Neuron (in vitro differentiated cells): ENCODE measurements at regions not wholly inside any gene's neighbourhood (a gene's known extent, or its start where the extent isn't known, plus 50 kb on each side); places are given as distances from the start of the nearest gene placed in this dataset.
"Not testable (repeated sequence)": the region's sequence is repeated elsewhere in the genome, so short reads cannot be mapped to it uniquely, and the experiment has no call there.

Source experiments
- H2AFZ ChIP-seq: one replicate; pipeline ENCODE4 v1.6.1; 2013; ENCODE audit warnings: low read depth, mild to moderate bottlenecking, inconsistent platforms, low read length, moderate library complexity
- H3K27me3 ChIP-seq: one replicate; pipeline ENCODE4 v1.6.1; 2013; ENCODE audit warnings: low read length; ENCODE audit not compliant: insufficient read depth
- H3K36me3 ChIP-seq: one replicate; pipeline ENCODE4 v1.6.1; 2013; ENCODE audit warnings: low read length; ENCODE audit not compliant: insufficient read depth
- H3K4me1 ChIP-seq: one replicate; pipeline ENCODE4 v1.6.1; 2013; ENCODE audit warnings: low read length; ENCODE audit not compliant: insufficient read depth
- H3K4me3 ChIP-seq: 2 replicates; pipeline ENCODE4 v1.5.1; 2013; ENCODE audit warnings: mild to moderate bottlenecking, low read length, moderate library complexity
- H3K9me3 ChIP-seq: one replicate; pipeline ENCODE4 v1.6.1; 2013; ENCODE audit warnings: low read length

DNA sequence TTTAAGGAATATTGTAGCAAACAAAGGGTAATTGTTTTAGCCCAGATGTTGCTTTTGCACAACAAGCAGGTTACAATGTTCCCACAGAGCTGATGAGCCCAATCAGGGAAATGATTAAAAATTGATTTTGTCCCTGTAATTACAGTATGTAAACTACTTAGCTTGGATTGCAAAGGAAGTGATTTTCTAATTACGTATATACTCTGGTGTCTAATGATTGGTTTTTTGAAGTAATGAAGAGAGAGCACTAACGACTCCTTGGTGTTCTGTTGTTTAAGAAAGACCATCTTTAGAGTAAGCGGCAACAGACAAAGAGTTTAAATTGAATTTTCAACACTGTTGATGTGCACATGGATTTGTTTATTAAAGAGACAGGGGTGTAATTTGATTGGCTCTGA lies 95.3 kb upstream of the ZNF536 start:
- H3K4me3 ChIP-seq, result no peak overlapping the region
- H3K36me3 ChIP-seq, result peaks cover 13% of the 10 kb centered on the region
- H2AFZ ChIP-seq, result no peak overlapping the region
- peaks cover 17% of the 10 kb centered on the region for H3K9me3 ChIP-seq
- H3K27me3 ChIP-seq, result no peaks in the 10 kb centered on the region
- peaks cover 28% of the 10 kb centered on the region for H3K4me1 ChIP-seq

DNA sequence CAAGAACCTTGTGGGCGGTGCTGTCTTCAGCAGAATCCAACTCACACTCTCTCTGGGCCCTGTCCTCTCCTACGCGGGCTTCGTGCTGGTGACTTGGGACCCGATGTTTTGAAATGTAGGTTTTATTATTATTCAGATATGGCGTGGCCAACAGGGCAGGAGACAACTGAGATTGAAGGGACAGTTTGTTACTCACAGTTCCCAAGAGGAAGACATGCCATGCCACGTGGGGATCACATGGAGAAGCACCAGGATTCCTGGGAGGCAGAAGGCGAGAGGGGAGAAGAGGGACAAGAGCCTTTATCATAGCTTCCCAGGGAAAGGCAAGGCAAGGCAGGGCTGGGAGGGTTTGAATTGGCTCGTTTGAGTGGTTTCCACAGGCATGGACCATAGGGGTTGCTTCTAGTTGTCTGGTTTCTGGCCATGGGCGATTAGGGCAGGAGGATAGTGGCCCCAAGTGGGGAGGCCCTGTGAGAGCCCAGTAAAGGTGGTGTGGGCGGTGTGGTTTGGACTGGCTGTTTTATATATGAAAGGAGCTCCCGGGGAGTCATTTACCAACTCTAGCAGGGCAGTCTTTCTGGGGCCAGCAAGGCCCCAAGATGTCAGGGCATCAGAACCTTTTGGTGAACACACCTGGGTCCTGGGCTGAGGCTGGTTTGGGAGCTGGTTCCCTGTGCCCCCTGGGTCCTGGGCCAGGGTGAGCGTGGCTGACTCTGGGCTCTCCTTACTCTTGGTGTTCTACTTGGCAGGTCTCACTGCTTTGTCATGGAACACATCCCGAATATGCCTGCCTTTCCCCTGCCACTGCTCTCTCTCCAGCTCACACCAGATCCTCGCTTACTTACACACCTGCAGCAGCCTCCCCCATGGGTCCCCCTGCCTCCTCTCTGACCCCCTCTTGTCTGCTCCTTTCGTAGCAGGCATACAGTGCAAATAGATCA lies 94.0 kb upstream of the ZNF536 start:
- Histone ChIP-seq H3K36me3 (peaks cover 8% of the 10 kb centered on the region), H3K27me3 (no peaks in the 10 kb centered on the region), H3K9me3 (peaks cover 7% of the 10 kb centered on the region), H2AFZ (no peak overlapping the region), H3K4me3 (no peak overlapping the region), H3K4me1 (peaks cover 34% of the 10 kb centered on the region)

DNA sequence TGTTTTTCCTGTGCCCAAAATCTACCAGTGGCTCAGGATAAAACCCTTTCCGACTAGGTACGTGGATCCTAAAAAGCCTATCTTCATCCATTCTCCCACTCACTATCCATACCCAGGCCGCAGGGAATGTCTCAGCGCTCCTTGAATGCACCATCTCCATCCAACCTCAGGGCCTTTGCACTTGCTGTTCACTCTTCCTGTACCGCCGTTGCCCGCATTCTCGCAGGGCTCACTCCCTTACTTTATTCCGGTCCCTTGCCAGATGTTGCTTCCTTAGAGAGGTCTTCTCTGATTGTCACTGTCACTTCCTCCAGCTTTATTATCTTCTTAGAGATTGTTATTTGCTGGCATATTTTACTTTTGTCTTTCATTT lies 93.3 kb upstream of the ZNF536 start:
- Histone ChIP-seq H2AFZ (no peak overlapping the region), H3K4me1 (peaks cover 34% of the 10 kb centered on the region)

DNA sequence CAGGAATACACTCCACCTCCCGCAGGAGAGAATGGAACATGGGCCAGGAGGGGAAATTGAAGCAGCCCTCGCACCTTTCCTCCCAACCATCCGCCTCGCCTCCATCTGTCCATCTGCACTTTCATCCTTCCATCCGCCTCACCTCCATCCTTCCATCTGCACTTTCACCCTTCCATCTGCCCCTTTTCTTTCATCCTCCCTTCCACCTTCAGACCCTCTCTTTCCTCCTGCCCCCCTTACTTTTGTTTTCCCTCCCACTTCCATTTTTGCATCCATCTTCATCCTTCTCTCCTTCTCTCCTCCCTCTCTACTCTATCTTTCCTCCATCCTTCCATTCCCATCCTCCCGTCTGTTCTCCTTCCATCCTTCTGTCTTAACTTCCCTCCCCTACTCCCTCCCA lies 92.2 kb upstream of the ZNF536 start:
- Histone ChIP-seq H3K4me3 (no peak overlapping the region), H2AFZ (no peak overlapping the region), H3K4me1 (peaks cover 34% of the 10 kb centered on the region), H3K27me3 (no peaks in the 10 kb centered on the region), H3K36me3 (peaks cover 11% of the 10 kb centered on the region), H3K9me3 (no peaks in the 10 kb centered on the region)

More for the DNA sequence above, 93.3 kb upstream of the ZNF536 start:
- Histone ChIP-seq H3K36me3 (peaks cover 9% of the 10 kb centered on the region), H3K9me3 (peaks cover 4% of the 10 kb centered on the region), H3K4me3 (no peak overlapping the region), H3K27me3 (no peaks in the 10 kb centered on the region)

DNA sequence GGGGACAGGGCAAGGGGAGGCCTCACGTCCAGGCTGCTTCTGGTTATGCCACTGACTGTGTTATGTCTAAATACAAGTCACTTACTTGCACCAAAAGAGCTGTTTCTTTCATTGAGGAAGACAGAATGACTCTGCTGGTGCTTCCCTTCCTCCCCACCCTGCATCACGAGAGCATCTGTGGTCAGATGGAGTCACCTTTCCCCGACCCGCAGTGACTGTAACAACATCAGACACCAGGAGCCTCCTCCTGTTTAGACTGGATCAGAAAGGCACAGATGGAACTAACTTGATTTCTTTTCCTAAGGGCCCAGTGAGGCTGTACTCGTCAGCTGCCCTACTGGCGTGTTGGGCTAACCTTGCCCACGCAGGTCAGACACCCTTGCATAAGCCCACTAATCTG lies 90.3 kb upstream of the ZNF536 start:
- Histone ChIP-seq H3K4me1 (peaks cover 27% of the 10 kb centered on the region), H2AFZ (no peak overlapping the region), H3K9me3 (no peaks in the 10 kb centered on the region), H3K36me3 (peaks cover 10% of the 10 kb centered on the region), H3K27me3 (no peaks in the 10 kb centered on the region), H3K4me3 (no peak overlapping the region)

DNA sequence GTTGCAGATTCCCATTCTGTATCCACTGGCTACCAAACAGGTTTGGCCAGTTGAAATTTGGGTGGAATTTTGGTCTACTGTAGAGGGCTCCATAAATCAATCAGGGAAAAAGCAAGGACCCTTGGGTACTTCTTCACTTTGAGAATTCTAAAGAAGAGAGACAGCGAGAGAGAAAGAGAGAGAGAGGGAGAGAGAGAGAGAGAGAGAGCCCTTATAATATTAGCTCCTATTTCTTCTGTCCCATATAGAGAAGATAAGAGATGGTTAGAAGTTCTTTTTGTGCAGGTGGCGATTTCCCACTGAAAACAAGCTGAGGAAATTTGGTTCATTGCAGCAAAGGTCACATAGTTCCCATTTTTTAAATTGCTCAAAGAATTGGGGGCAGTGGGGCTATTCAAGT lies 88.6 kb upstream of the ZNF536 start:
- no peaks in the 10 kb centered on the region for H3K9me3 ChIP-seq
- H3K27me3 ChIP-seq, result no peaks in the 10 kb centered on the region
- peaks cover 17% of the 10 kb centered on the region for H3K36me3 ChIP-seq
- H3K4me3 ChIP-seq, result no peak overlapping the region
- H2AFZ ChIP-seq, result no peak overlapping the region
- peaks cover 27% of the 10 kb centered on the region for H3K4me1 ChIP-seq

DNA sequence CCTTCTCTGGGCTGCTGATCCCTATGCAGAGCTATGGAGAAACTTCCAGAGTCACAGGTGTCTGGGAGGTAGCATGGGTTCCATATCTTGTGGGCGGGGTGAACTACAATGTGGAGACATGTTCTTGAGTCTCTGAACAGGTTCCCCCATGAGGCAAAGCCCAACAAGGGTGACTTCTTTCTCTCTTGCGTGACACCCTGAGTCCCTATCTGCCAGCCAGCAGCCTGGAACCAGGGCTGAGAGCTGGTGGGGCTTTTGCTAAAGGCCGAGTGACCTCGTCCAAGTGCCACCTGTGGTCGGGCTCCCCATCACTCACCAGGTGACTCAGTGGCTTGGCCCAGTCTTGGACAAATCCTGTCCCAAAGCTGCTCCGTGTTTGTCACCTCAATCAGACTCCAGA lies 88.0 kb upstream of the ZNF536 start:
- Histone ChIP-seq H3K36me3 (peaks cover 19% of the 10 kb centered on the region), H3K27me3 (no peaks in the 10 kb centered on the region), H3K4me3 (no peak overlapping the region), H3K9me3 (no peaks in the 10 kb centered on the region), H3K4me1 (peaks cover 27% of the 10 kb centered on the region), H2AFZ (no peak overlapping the region)

DNA sequence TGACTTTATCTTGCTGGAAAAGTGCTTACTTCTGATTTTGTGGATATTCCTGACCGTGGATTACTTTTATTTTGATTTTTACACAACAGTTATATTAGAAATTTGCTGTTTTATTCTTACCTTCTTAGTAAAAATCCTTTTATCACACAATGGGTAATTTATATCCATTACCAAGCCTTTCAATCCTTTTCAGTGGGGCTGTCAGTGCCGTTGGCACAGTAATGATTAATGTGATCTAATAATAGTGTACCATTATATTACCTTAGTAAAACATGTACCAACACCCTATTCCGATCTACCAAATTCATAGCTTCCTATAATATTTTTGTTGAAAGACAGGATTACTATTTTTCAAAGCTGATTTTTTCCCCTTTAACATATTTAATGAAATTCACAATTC lies 87.3 kb upstream of the ZNF536 start:
- Histone ChIP-seq H3K36me3 (peaks cover 19% of the 10 kb centered on the region), H2AFZ (no peak overlapping the region), H3K27me3 (no peaks in the 10 kb centered on the region), H3K9me3 (no peaks in the 10 kb centered on the region), H3K4me3 (no peak overlapping the region), H3K4me1 (peaks cover 27% of the 10 kb centered on the region)

DNA sequence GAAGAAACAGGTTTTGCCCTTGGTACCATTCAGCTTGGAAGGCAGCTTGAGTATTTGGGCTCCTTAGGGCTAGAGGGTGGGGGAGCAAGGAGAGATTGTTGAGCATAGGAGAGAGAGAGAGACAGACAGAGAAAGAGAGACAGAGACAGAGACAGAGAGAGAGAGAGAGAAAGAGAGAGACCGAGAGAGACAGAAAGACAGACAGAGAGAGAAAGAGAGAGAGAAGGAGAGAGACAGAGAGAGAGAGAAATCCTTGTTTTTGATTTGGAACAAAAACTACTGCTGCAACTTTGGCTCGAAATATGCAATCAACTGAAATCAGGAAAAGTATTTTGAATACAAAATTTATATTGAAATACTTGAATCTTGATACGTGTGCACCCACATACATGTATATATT lies 85.8 kb upstream of the ZNF536 start:
- Histone ChIP-seq H3K27me3 (no peaks in the 10 kb centered on the region), H3K4me1 (peaks cover 20% of the 10 kb centered on the region), H2AFZ (no peak overlapping the region), H3K9me3 (no peaks in the 10 kb centered on the region), H3K36me3 (peaks cover 23% of the 10 kb centered on the region), H3K4me3 (no peak overlapping the region)

DNA sequence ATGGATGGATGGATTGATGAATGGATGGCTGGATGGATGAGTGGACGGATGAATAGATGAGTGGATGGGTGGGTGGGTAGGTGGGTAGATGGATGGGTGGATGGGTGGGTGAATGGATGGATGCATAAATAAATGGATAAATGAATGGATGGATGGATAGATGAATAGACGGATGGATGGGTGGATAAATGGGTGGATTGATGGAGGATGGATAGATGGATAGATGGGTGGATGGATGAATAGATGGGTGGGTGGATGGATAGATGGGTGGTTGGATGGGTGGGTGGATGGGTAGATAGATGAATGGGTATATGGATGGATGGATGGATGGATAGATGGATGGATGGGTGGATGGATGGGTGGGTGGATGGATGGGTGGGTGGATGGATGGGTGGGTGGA lies 84.9 kb upstream of the ZNF536 start:
- Histone ChIP-seq H3K36me3 (peaks cover 28% of the 10 kb centered on the region), H3K9me3 (peaks cover under 1% of the 10 kb centered on the region), H3K4me1 (peaks cover 12% of the 10 kb centered on the region), H3K27me3 (no peaks in the 10 kb centered on the region), H3K4me3 (no peak overlapping the region), H2AFZ (no peak overlapping the region)

DNA sequence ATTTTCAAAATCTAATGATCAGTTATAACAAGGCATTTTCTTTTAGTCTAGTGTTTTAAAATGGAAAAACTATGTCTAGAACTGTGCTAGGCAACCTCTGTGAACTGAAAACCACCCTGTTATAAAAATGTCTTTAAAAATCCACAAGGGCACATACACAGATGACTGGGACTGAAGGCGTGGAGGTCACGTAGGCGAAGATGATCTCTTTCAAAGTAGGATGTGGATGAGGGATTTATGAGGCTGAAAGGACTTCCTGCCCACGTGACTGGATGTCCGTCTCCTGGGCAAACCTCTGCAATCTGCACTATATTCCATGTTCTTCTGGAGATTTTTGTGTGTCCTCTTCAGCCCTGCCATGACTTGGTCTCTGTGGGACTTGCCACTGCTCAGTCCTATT lies 84.2 kb upstream of the ZNF536 start:
- no peak overlapping the region for H2AFZ ChIP-seq
- peaks cover 2% of the 10 kb centered on the region for H3K9me3 ChIP-seq
- H3K4me3 ChIP-seq, result no peak overlapping the region
- peaks cover 30% of the 10 kb centered on the region for H3K36me3 ChIP-seq
- H3K27me3 ChIP-seq, result no peaks in the 10 kb centered on the region
- H3K4me1 ChIP-seq, result peaks cover 10% of the 10 kb centered on the region

DNA sequence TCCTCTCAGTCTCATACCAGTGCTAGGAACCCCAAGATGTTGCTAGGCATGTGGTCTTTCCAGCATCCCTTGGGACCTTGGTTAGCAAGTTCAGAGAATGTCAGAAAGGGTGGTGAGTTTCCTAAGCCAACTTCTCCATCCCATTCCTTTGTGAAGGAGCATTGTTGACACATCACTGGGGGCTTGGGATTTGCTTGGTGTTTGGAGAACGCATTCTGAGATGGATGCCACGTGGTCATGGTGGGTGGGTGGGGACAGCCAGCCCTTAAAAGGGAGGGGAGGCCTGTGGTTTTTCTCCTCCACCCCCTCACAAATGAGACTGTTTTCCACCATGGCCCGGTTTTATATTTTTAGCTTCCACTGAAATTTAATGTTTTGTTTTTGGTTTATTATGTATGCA lies 83.3 kb upstream of the ZNF536 start:
- H3K27me3 ChIP-seq, result no peaks in the 10 kb centered on the region
- H2AFZ ChIP-seq, result no peak overlapping the region
- peaks cover 29% of the 10 kb centered on the region for H3K36me3 ChIP-seq
- H3K9me3 ChIP-seq, result peaks cover 2% of the 10 kb centered on the region
- peaks cover 19% of the 10 kb centered on the region for H3K4me1 ChIP-seq
- no peak overlapping the region for H3K4me3 ChIP-seq

DNA sequence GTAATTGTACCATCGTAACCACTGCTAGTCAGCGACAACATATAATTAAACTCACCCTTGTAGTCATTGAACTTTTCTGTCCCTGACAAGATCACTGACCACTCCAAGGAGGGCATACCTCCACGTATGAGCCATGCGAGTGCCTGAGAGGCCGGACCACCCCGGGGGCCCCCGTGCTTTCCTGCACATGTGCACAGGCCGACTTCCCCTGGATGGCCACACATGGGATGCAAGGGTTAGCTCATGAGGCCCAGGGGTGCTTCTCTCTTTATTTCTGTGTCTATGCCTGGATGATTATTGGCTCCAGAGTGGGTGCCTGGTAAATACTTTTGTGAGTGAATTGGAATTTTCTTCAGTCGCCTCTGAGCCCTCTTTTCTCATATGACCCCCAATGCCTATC lies 82.8 kb upstream of the ZNF536 start:
- no peak overlapping the region for H2AFZ ChIP-seq
- no peaks in the 10 kb centered on the region for H3K27me3 ChIP-seq
- no peak overlapping the region for H3K4me3 ChIP-seq
- peaks cover 2% of the 10 kb centered on the region for H3K9me3 ChIP-seq
- peaks cover 25% of the 10 kb centered on the region for H3K36me3 ChIP-seq
- peaks cover 19% of the 10 kb centered on the region for H3K4me1 ChIP-seq

DNA sequence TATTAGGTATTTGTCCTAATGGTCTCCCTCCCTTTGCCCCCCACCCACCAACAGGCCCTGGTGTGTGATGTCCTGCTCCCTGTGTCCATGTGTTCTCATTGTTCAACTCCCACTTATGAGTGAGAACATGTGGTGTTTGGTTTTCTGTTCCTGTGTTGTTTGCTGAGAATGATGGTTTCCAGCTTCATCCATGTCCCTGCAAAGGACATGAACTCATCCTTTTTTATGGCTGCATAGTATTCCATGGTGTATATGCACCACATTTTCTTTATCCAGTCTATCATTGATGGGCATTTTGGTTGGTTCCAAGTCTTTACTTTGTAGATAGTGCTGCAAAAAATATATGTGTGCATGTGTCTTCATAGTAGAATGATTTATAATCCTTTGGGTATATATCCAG lies 81.4 kb upstream of the ZNF536 start:
- H3K4me1 ChIP-seq, result peaks cover 14% of the 10 kb centered on the region

More for the DNA sequence above, 81.4 kb upstream of the ZNF536 start:
- peaks cover 23% of the 10 kb centered on the region for H3K36me3 ChIP-seq
- not testable (repeated sequence) for H3K27me3 ChIP-seq, H3K9me3 ChIP-seq, H3K4me3 ChIP-seq, H2AFZ ChIP-seq
